Tibial nerve (tissue), 3 donors: ENCODE measurements at regions not wholly inside any gene's neighbourhood (a gene's known extent, or its start where the extent isn't known, plus 50 kb on each side); places are given as distances from the start of the nearest gene placed in this dataset.

Source experiments
- POLR2A ChIP-seq, 2 donors: fragments of 450-650 bp; IDR thresholded peaks; one replicate each; pipeline ENCODE4 v1.6.1; 2017; ENCODE audit warnings: antibody characterized with exemption in 2 of 2, mild to moderate bottlenecking in 2 of 2, moderate library complexity in 2 of 2
- TF ChIP-seq, protein P1 (sequence below), 5 experiments: fragments of 200-600 bp in 3 of 5; fragments of 450-650 bp in 2 of 5; sonication (generic) in 3 of 5; IDR thresholded peaks; one replicate each; pipeline ENCODE4 v1.5.1; 2016 to 2019; ENCODE audit warnings: antibody characterized with exemption in 5 of 5, mild to moderate bottlenecking in 3 of 5, moderate library complexity in 2 of 5

DNA sequence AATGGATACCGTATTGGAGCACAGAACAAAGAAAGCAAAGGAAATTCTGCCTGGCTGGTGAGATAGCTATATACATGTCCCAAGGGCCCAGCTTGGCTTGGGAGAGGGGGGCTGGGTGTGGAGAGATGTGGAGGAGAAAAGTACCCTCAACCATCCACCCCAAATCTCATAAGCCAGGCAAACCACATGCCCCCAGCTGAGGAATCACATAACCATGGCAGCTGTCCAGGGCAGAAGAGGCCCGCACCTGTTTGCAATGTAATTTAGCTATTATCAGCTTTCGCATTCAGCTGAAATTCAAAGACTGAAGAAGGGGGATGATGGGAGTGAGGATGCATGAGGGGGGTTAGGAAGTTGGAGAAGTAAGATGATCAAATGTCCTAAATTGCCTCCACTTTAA lies 196.1 kb downstream of the TBX5 start:
- TF ChIP-seq, protein P1, sequence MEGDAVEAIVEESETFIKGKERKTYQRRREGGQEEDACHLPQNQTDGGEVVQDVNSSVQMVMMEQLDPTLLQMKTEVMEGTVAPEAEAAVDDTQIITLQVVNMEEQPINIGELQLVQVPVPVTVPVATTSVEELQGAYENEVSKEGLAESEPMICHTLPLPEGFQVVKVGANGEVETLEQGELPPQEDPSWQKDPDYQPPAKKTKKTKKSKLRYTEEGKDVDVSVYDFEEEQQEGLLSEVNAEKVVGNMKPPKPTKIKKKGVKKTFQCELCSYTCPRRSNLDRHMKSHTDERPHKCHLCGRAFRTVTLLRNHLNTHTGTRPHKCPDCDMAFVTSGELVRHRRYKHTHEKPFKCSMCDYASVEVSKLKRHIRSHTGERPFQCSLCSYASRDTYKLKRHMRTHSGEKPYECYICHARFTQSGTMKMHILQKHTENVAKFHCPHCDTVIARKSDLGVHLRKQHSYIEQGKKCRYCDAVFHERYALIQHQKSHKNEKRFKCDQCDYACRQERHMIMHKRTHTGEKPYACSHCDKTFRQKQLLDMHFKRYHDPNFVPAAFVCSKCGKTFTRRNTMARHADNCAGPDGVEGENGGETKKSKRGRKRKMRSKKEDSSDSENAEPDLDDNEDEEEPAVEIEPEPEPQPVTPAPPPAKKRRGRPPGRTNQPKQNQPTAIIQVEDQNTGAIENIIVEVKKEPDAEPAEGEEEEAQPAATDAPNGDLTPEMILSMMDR (IDR thresholded peaks at IDR 0.05): no peak
- no peak for TF ChIP-seq POLR2A (IDR thresholded peaks at IDR 0.05)
